Heart left ventricle (tissue), 16 donors: ENCODE measurements at regions not wholly inside any gene's neighbourhood (a gene's known extent, or its start where the extent isn't known, plus 50 kb on each side); places are given as distances from the start of the nearest gene placed in this dataset.

Experiments
- ATAC-seq, 4 donors: fragments of 200-7000 bp; cut with Tn5 transposase; one replicate each; pipeline ENCODE4 v1.9.1; 2020 to 2022; ENCODE audit warnings: moderate library complexity in 4 of 4, mild to moderate bottlenecking in 3 of 4, moderate number of reproducible peaks in 1 of 4
- DNase-seq, 5 donors: peaks; one replicate each; pipeline ENCODE4 v3.0.0-alpha.2; 2020
- H3K27ac ChIP-seq, 12 donors: fragments of 200-600 bp; sonication (generic) in 4 of 12; one replicate each; pipeline versions ENCODE4 v1.5.0 to v1.8.0; 2016 to 2022; ENCODE audit warnings: mild to moderate bottlenecking in 2 of 12
- H3K27me3 ChIP-seq, 9 donors: fragments of 200-600 bp; sonication (generic) in 2 of 9; one replicate each; pipeline versions ENCODE4 v1.5.1 to v1.8.0; 2016 to 2022; ENCODE audit warnings: mild to moderate bottlenecking in 3 of 9
- H3K36me3 ChIP-seq, 9 donors: fragments of 200-600 bp; sonication (generic) in 2 of 9; one replicate each; pipeline versions ENCODE4 v1.5.0 to v1.8.0; 2018 to 2022; ENCODE audit warnings: mild to moderate bottlenecking in 2 of 9
- H3K4me1 ChIP-seq, 12 donors: fragments of 200-600 bp; sonication (generic) in 4 of 12; one replicate each; pipeline versions ENCODE4 v1.5.0 to v1.8.0; 2016 to 2022; ENCODE audit warnings: mild to moderate bottlenecking in 3 of 12
- H3K4me3 ChIP-seq, 12 donors: fragments of 200-600 bp; sonication (generic) in 4 of 12; one replicate each; pipeline versions ENCODE4 v1.5.0 to v1.8.0; 2017 to 2022; ENCODE audit warnings: mild to moderate bottlenecking in 9 of 12, moderate library complexity in 4 of 12
- H3K9me3 ChIP-seq, 12 donors: fragments of 200-600 bp; sonication (generic) in 4 of 12; one replicate each; pipeline versions ENCODE4 v1.5.0 to v1.8.0; 2016 to 2022; ENCODE audit warnings: mild to moderate bottlenecking in 1 of 12
- POLR2A ChIP-seq, 2 donors: fragments of 450-650 bp; IDR thresholded peaks; one replicate each; pipeline ENCODE4 v1.6.1; 2017; ENCODE audit warnings: antibody characterized with exemption in 2 of 2, mild to moderate bottlenecking in 2 of 2, moderate library complexity in 2 of 2
- WGBS, 4 donors: extraction: QIAGEN DNeasy Blood & Tissue Kit in 2 of 4; methylation state at CpG; one replicate each; pipeline versions ENCODE4 v1.1.5 to v1.1.7; 2013 to 2018; 5-methylcytosine and 5-hydroxymethylcytosine counted together
- intact Hi-C, 10 donors: fragments of 100-400 bp; cut with DNase I; formaldehyde crosslinking; loops; one replicate each; pipeline versions ENCODE4 v1.11.1 to v1.14.2; 2022
- TF ChIP-seq, protein P1 (sequence below), 12 donors: fragments of 200-600 bp; sonication (generic) in 4 of 12; IDR thresholded peaks; one replicate each; pipeline versions ENCODE4 v1.5.0 to v1.8.0; 2018 to 2022; ENCODE audit warnings: antibody characterized with exemption in 12 of 12, mild to moderate bottlenecking in 5 of 12
- donor health status: ischemic (EF 13 %, LVEDD 7.1; RV severe dilation, severe dysfunction).
- donor health status: healthy with polysubstance abuse.
- donor health status: DM: no; HTN: yes; CAD: no.
- donor health status: DM: no; HTN: no; CAD: no.
- donor health status: ischemic (EF 25% LVEDD 6.9; RV normal size, moderate dysfunction).
- donor health status: ischemic (EF 25% LVEDD 5.7; RV mildly dilated, moderate dysfunction).
- donor health status: healthy.
- donor health status: DM: yes; HTN: yes; CAD: no.
- donor health status: ischemic (EF 35%, LVEDD 5.7; RV mildly dilated, moderate dysfunction).
- donor health status: nonischemic (EF 11% LVEDD 7.7; RV severe dilation, severe dysfunction).
- donor health status: DM: yes; HTN: yes; CAD: no.
- donor health status: PGD.
- donor health status: ischemic (EF 29% LVEDD 5.4; RV normal size, mild dysfunction).
- donor health status: nonischemic (EF 23%, LVEDD 6.1; RV moderate dilation, normal function).

- Histone ChIP-seq H3K4me3 (no peak overlapping the region), H3K27me3 (no peaks in the 10 kb centered on the region), H3K27ac (no peak overlapping the region), H3K9me3 (no peaks in the 10 kb centered on the region), H3K36me3 (no peaks in the 10 kb centered on the region), H3K4me1 (peaks cover 0 to 31% (median 15%) of the 10 kb centered on the region in 12 donors)
- intact Hi-C loops: loop anchor here in 4 of 10 donors (5.0 to 10.0 kb wide), 3 partner anchors 49 to 193 kb away; no protein-coding TSS in a partner anchor
- 80 to 97% (median 80%) methylated on average over 3 of the region's 3 CpGs for WGBS, 4 donors
- DNase-seq (no peak), ATAC-seq (no peak)
- TF ChIP-seq, protein P1, sequence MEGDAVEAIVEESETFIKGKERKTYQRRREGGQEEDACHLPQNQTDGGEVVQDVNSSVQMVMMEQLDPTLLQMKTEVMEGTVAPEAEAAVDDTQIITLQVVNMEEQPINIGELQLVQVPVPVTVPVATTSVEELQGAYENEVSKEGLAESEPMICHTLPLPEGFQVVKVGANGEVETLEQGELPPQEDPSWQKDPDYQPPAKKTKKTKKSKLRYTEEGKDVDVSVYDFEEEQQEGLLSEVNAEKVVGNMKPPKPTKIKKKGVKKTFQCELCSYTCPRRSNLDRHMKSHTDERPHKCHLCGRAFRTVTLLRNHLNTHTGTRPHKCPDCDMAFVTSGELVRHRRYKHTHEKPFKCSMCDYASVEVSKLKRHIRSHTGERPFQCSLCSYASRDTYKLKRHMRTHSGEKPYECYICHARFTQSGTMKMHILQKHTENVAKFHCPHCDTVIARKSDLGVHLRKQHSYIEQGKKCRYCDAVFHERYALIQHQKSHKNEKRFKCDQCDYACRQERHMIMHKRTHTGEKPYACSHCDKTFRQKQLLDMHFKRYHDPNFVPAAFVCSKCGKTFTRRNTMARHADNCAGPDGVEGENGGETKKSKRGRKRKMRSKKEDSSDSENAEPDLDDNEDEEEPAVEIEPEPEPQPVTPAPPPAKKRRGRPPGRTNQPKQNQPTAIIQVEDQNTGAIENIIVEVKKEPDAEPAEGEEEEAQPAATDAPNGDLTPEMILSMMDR (IDR thresholded peaks at IDR 0.05): no peak
- no peak for TF ChIP-seq POLR2A (IDR thresholded peaks at IDR 0.05)
These were observed 347.0 kb downstream of the QKI start for GRCh38 chr6:163761481-163761880.

GRCh38 chr6:163760860-163761259 is 346.3 kb downstream of the QKI start:
- DNase-seq (no peak), ATAC-seq (no peak)
- Histone ChIP-seq H3K36me3 (no peaks in the 10 kb centered on the region), H3K9me3 (no peaks in the 10 kb centered on the region), H3K27ac (no peak overlapping the region), H3K27me3 (no peaks in the 10 kb centered on the region), H3K4me1 (peaks cover 0 to 29% (median 15%) of the 10 kb centered on the region in 12 donors), H3K4me3 (no peak overlapping the region)
- intact Hi-C loops: loop anchor here in 4 of 10 donors (5.0 to 10.0 kb wide), 3 partner anchors 49 to 194 kb away; no protein-coding TSS in a partner anchor
- TF ChIP-seq POLR2A (IDR thresholded peaks at IDR 0.05): no peak
- TF ChIP-seq, protein P1 (IDR thresholded peaks at IDR 0.05): no peak
- 78 to 85% (median 82%) methylated on average over 3 of the region's 3 CpGs for WGBS, 4 donors

DNA sequence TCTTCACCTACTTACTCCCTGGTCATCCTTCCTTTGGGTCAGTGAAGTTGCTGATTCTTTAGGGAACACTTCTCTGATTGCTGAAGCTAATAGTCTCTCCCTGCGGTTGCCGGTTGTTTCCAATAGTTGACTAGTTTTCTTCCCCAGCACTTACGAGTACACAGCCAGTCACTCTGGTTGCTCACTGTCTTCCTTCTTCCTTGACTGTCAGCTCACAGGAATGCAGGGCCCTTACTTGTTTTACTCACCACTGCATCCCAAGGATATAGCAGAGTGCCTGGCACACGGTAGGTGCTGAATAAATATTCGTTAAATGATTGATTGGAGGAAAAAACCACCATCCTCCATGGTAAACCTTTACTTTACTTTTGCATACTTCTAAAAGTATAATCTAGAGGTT is 345.0 kb downstream of the QKI start:
- WGBS, 4 donors: 94 to 97% (median 95%) methylated on average over 5 of the region's 5 CpGs
- Histone ChIP-seq H3K4me1 (peaks cover 0 to 25% (median 5%) of the 10 kb centered on the region in 12 donors), H3K27ac (no peak overlapping the region), H3K36me3 (no peaks in the 10 kb centered on the region), H3K9me3 (no peaks in the 10 kb centered on the region), H3K4me3 (no peak overlapping the region), H3K27me3 (no peaks in the 10 kb centered on the region)
- ATAC-seq (no peak), DNase-seq (no peak)
- TF ChIP-seq, protein P1 (IDR thresholded peaks at IDR 0.05): no peak
- TF ChIP-seq POLR2A (IDR thresholded peaks at IDR 0.05): no peak
- intact Hi-C loops: no loop called here

DNA sequence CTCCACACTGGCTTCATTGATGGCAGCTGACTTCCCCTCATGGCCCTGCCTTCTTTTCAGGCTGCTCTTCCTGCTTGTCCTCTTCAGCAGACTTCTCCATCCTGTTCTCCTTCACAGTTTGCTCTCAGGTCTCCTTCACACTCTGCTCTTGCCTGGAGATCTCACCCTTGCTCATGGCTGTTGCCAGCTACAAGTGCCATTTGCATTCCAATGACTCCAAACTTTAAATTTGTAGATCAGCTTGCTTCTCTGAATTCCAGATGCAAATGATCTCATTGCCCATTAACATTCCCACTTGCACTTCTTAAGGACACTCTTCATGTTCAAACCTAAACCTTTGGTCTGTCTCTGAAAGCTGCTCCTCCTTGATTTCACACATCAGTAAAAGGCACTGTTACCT is 343.0 kb downstream of the QKI start:
- Histone ChIP-seq H3K4me1 (peaks cover 0 to 19% (median 0%) of the 10 kb centered on the region in 12 donors), H3K27ac (no peak overlapping the region), H3K9me3 (peaks cover 0 to 7% (median 0%) of the 10 kb centered on the region in 12 donors), H3K4me3 (no peak overlapping the region), H3K36me3 (no peaks in the 10 kb centered on the region), H3K27me3 (no peaks in the 10 kb centered on the region)
- intact Hi-C loops: no loop called here
- DNase-seq: no peak
- no peak for TF ChIP-seq POLR2A (IDR thresholded peaks at IDR 0.05)
- TF ChIP-seq, protein P1 (IDR thresholded peaks at IDR 0.05): no peak
- no peak for ATAC-seq
